ENCODE measurements at regions not wholly inside any gene's neighbourhood (a gene's known extent, or its start where the extent isn't known, plus 50 kb on each side); places are given as distances from the start of the nearest gene placed in this dataset.

- Histone ChIP-seq H3K9ac (ENCODE audit: low read depth, low read length) (no peak overlapping the region), H3K23ac (ENCODE audit: low read depth, low read length) (no peak overlapping the region), H3K79me1 (ENCODE audit: low read depth in 1 of 2, low read length in 2 of 2) (no peaks in the 10 kb centered on the region), H2BK5ac (ENCODE audit: low read depth, low read length, poor library complexity, severe bottlenecking) (no peak overlapping the region), H4K5ac (ENCODE audit: low read depth, low read length) (no peak overlapping the region), H2BK20ac (ENCODE audit: low read depth, low read length) (no peak overlapping the region), H2AK9ac (replicated peaks; ENCODE audit: low read depth, low read length, poor library complexity) (no peak overlapping the region), H3K18ac (ENCODE audit: low read depth, low read length) (no peak overlapping the region), H4K8ac (ENCODE audit: low read depth in 2 of 2, low read length in 2 of 2) (no peak overlapping the region), H3K9me1 (ENCODE audit: insufficient read depth, low read length) (no peaks in the 10 kb centered on the region), H4K91ac (ENCODE audit: insufficient read depth, low read depth, low read length) (no peak overlapping the region), H3K14ac (replicated peaks; ENCODE audit: low read depth, low read length) (no peak overlapping the region), H2AFZ (replicated peaks; ENCODE audit: low read length, poor library complexity) (no peak overlapping the region), H3K4ac (ENCODE audit: low read depth, low read length) (no peak overlapping the region), H4K20me1 (ENCODE audit: insufficient read depth, low read length) (no peaks in the 10 kb centered on the region), H2BK15ac (ENCODE audit: low read depth, low read length) (no peak overlapping the region), H3K4me1 (ENCODE audit: control insufficient read depth, insufficient read depth, low read length) (no peaks in the 10 kb centered on the region), H3K36me3 (ENCODE audit: control insufficient read depth, insufficient read depth, low read length) (no peaks in the 10 kb centered on the region), H3K9me3 (ENCODE audit: control insufficient read depth, insufficient read depth, low read length) (no peaks in the 10 kb centered on the region), H2BK120ac (ENCODE audit: low read depth, low read length) (no peak overlapping the region), H3K4me2 (ENCODE audit: low read depth, low read length) (no peak overlapping the region), H3K27me3 (ENCODE audit: control insufficient read depth, insufficient read depth, low read length) (no peaks in the 10 kb centered on the region), H3K27ac (ENCODE audit: insufficient read depth, low read length) (no peak overlapping the region), H3K4me3 (ENCODE audit: insufficient read depth, low read depth, low read length) (no peak overlapping the region), H2AK5ac (ENCODE audit: low read depth, low read length) (no peak overlapping the region), H3K56ac (ENCODE audit: extremely low read depth, insufficient read depth, low read length) (no peak overlapping the region)
- intact Hi-C loops (cut with micrococcal nuclease) (no loop called here), dilution Hi-C loops (cut with HindIII; ENCODE audit: low sequenced_read_pairs, unreplicated experiment) (no loop called here), in situ Hi-C loops (cut with MboI; ENCODE audit: low sequenced_read_pairs) (loop anchor here (10.0 kb wide), 1 partner anchor 389 kb away; no protein-coding TSS in a partner anchor)
- no peak for ATAC-seq (ENCODE audit: low read depth)
- WGBS, 2 experiments (ENCODE audit: extremely low coverage in 2 of 2, insufficient read length in 1 of 2): no CpG with 5 or more reads among the region's 3 CpGs
- no peak for DNase-seq
- ChIA-PET CTCF (no interaction called here), POLR2A (ENCODE audit: unreplicated experiment) (no interaction called here)
- no peak for TF ChIP-seq BHLHE40 (IDR thresholded peaks at IDR 0.05; ENCODE audit: low read depth, low read length)
- TF ChIP-seq CEBPB (IDR thresholded peaks at IDR 0.05; ENCODE audit: low read depth, low read length): no peak
- TF ChIP-seq MAZ (IDR thresholded peaks at IDR 0.05; ENCODE audit: borderline replicate concordance, low read depth, low read length): no peak
- no peak for TF ChIP-seq POLR2A (IDR thresholded peaks at IDR 0.05; ENCODE audit: low read depth, low read length)
- TF ChIP-seq RFX5 (IDR thresholded peaks at IDR 0.05; ENCODE audit: low read depth, low read length): no peak
- TF ChIP-seq CTCF (conservative IDR thresholded peaks at IDR 0.05; ENCODE audit: low read depth, low read length): no peak
- TF ChIP-seq MXI1 (IDR thresholded peaks at IDR 0.05; ENCODE audit: borderline replicate concordance, low read depth, low read length): no peak
- no peak for TF ChIP-seq RAD21 (IDR thresholded peaks at IDR 0.05; ENCODE audit: low read length)
- no peak for TF ChIP-seq NFE2L2 (IDR thresholded peaks at IDR 0.05; ENCODE audit: low read depth, low read length)
- no TSS peak for BruUV-seq (replicated peaks)
Observed at GRCh38 chr3:87164245-87164644, 62.9 kb upstream of the CHMP2B start.
